Upper lobe of left lung (tissue), 6 donors: ENCODE measurements at regions not wholly inside any gene's neighbourhood (a gene's known extent, or its start where the extent isn't known, plus 50 kb on each side); places are given as distances from the start of the nearest gene placed in this dataset.

ENCODE experiments used
- ATAC-seq, 2 donors: fragments of 200-7000 bp; cut with Tn5 transposase; one replicate each; pipeline ENCODE4 v1.9.1; 2022; ENCODE audit warnings: mild to moderate bottlenecking in 2 of 2, moderate library complexity in 2 of 2; ENCODE audit not compliant: low FRiP score in 2 of 2
- DNase-seq, 2 donors: peaks; one replicate each; pipeline ENCODE4 v3.0.0-alpha.2; 2019 to 2020
- H3K27ac ChIP-seq, 4 donors: fragments of 200-600 bp; sonication (generic); one replicate each; pipeline ENCODE4 v1.5.1; 2016 to 2019
- H3K27me3 ChIP-seq, 4 donors: fragments of 200-600 bp; sonication (generic); one replicate each; pipeline ENCODE4 v1.5.1; 2017 to 2019
- H3K36me3 ChIP-seq, 4 donors: fragments of 200-600 bp; sonication (generic); one replicate each; pipeline ENCODE4 v1.5.1; 2016 to 2019
- H3K4me1 ChIP-seq, 4 donors: fragments of 200-600 bp; sonication (generic); one replicate each; pipeline ENCODE4 v1.5.1; 2018 to 2019
- H3K4me3 ChIP-seq, 4 donors: fragments of 200-600 bp; sonication (generic); one replicate each; pipeline ENCODE4 v1.5.1; 2017 to 2019; ENCODE audit warnings: mild to moderate bottlenecking in 2 of 4, moderate library complexity in 1 of 4
- H3K9me3 ChIP-seq, 4 donors: fragments of 200-600 bp; sonication (generic); one replicate each; pipeline ENCODE4 v1.5.1; 2018 to 2019
- CTCF ChIP-seq, 6 experiments: fragments of 450-650 bp in 4 of 6; fragments of 200-600 bp in 2 of 6; sonication (generic) in 2 of 6; IDR thresholded peaks; one replicate each; pipeline ENCODE4 v1.5.1; 2016 to 2019; ENCODE audit warnings: antibody characterized with exemption in 6 of 6
- EP300 ChIP-seq, 4 donors: sonication (generic); formaldehyde crosslinking; IDR thresholded peaks; one replicate each; pipeline ENCODE4 v1.5.1; 2017; ENCODE audit warnings: antibody characterized with exemption in 4 of 4, control low read depth in 2 of 4
- POLR2A ChIP-seq, 4 donors: fragments of 450-650 bp; IDR thresholded peaks; one replicate each; pipeline ENCODE4 v1.5.1; 2016 to 2017; ENCODE audit warnings: antibody characterized with exemption in 4 of 4, mild to moderate bottlenecking in 2 of 4
- POLR2AphosphoS5 ChIP-seq, 2 donors: sonication (generic); formaldehyde crosslinking; IDR thresholded peaks; one replicate each; pipeline ENCODE4 v1.5.1; 2017; ENCODE audit warnings: antibody characterized with exemption in 2 of 2
- WGBS, 2 donors: methylation state at CpG; one replicate each; pipeline ENCODE4 v1.1.5; 2017 to 2018; 5-methylcytosine and 5-hydroxymethylcytosine counted together
- donor health status: DM: no; HTN: no; CAD: no; lungs with moderate emphysema.
- donor health status: DM: no; HTN: yes; CAD: no; lungs with severe emphysema.

- ATAC-seq (no peak), DNase-seq (no peak)
- 82 to 83% methylated on average over 5 of the region's 5 CpGs for WGBS, 2 donors
- Histone ChIP-seq H3K27ac (no peak overlapping the region), H3K36me3 (no peaks in the 10 kb centered on the region), H3K27me3 (no peaks in the 10 kb centered on the region), H3K4me3 (no peak overlapping the region), H3K4me1 (no peaks in the 10 kb centered on the region), H3K9me3 (no peaks in the 10 kb centered on the region)
- no peak for TF ChIP-seq POLR2A (IDR thresholded peaks at IDR 0.05)
- TF ChIP-seq POLR2AphosphoS5 (IDR thresholded peaks at IDR 0.05) = no peak
- TF ChIP-seq CTCF (IDR thresholded peaks at IDR 0.05) = no peak
- no peak for TF ChIP-seq EP300 (IDR thresholded peaks at IDR 0.05)
Measured at GRCh38 chr18:60693426-60693825, 320.9 kb upstream of the MC4R start.

- DNase-seq (no peak), ATAC-seq (no peak)
- 58 to 60% methylated on average over 3 of the region's 3 CpGs for WGBS, 2 donors
- no peaks in the 10 kb centered on the region for H3K9me3 ChIP-seq
- H3K36me3 ChIP-seq = no peaks in the 10 kb centered on the region
- no peaks in the 10 kb centered on the region for H3K27me3 ChIP-seq
- no peak overlapping the region for H3K27ac ChIP-seq
- no peak overlapping the region for H3K4me3 ChIP-seq
- no peaks in the 10 kb centered on the region for H3K4me1 ChIP-seq
- no peak for TF ChIP-seq EP300 (IDR thresholded peaks at IDR 0.05)
- TF ChIP-seq POLR2A (IDR thresholded peaks at IDR 0.05) = no peak
- TF ChIP-seq POLR2AphosphoS5 (IDR thresholded peaks at IDR 0.05) = no peak
- no peak for TF ChIP-seq CTCF (IDR thresholded peaks at IDR 0.05)
Measured at GRCh38 chr18:60698901-60699300, 326.3 kb upstream of the MC4R start.

GRCh38 chr18:60722742-60723141, 350.2 kb upstream of the MC4R start:
- H3K4me1 ChIP-seq = no peaks in the 10 kb centered on the region
- no peak overlapping the region for H3K4me3 ChIP-seq
- no peaks in the 10 kb centered on the region for H3K36me3 ChIP-seq
- no peaks in the 10 kb centered on the region for H3K9me3 ChIP-seq
- DNase-seq = no peak
- no peaks in the 10 kb centered on the region for H3K27me3 ChIP-seq
- H3K27ac ChIP-seq = no peak overlapping the region
- WGBS, 2 donors = 81 to 89% methylated on average over 3 of the region's 3 CpGs
- no peak for TF ChIP-seq EP300 (IDR thresholded peaks at IDR 0.05)
- no peak for TF ChIP-seq POLR2AphosphoS5 (IDR thresholded peaks at IDR 0.05)
- TF ChIP-seq CTCF (IDR thresholded peaks at IDR 0.05) = no peak
- no peak for ATAC-seq

GRCh38 chr18:60732143-60732542, 359.6 kb upstream of the MC4R start:
- no peak for ATAC-seq
- TF ChIP-seq EP300 (IDR thresholded peaks at IDR 0.05) (no peak), CTCF (IDR thresholded peaks at IDR 0.05) (no peak), POLR2A (IDR thresholded peaks at IDR 0.05) (no peak), POLR2AphosphoS5 (IDR thresholded peaks at IDR 0.05) (no peak)
- H3K27me3 ChIP-seq = no peaks in the 10 kb centered on the region
- H3K27ac ChIP-seq = no peak overlapping the region
- H3K4me1 ChIP-seq = no peaks in the 10 kb centered on the region
- H3K36me3 ChIP-seq = no peaks in the 10 kb centered on the region
- no peaks in the 10 kb centered on the region for H3K9me3 ChIP-seq
- DNase-seq = no peak
- no peak overlapping the region for H3K4me3 ChIP-seq
- 96 to 97% methylated on average over 1 of the region's 1 CpG for WGBS, 2 donors

GRCh38 chr18:60739212-60739611, 366.6 kb upstream of the MC4R start:
- Histone ChIP-seq H3K27me3 (no peaks in the 10 kb centered on the region), H3K36me3 (no peaks in the 10 kb centered on the region), H3K4me1 (no peaks in the 10 kb centered on the region), H3K27ac (no peak overlapping the region), H3K9me3 (no peaks in the 10 kb centered on the region), H3K4me3 (no peak overlapping the region)
- peak in 1 of 2 donors; percentile 15 for ATAC-seq
- no peak for TF ChIP-seq EP300 (IDR thresholded peaks at IDR 0.05)
- TF ChIP-seq CTCF (IDR thresholded peaks at IDR 0.05) = no peak
- TF ChIP-seq POLR2A (IDR thresholded peaks at IDR 0.05) = no peak
- no peak for TF ChIP-seq POLR2AphosphoS5 (IDR thresholded peaks at IDR 0.05)
- 73 to 81% methylated on average over 5 to 7 of the region's 7 CpGs for WGBS, 2 donors
- DNase-seq = peak in 1 of 2 donors; percentile 22
